IPS DF 4.7 (cell line): ENCODE measurements at regions not wholly inside any gene's neighbourhood (a gene's known extent, or its start where the extent isn't known, plus 50 kb on each side); places are given as distances from the start of the nearest gene placed in this dataset.

ENCODE experiments used
- DNase-seq: peaks from one replicate; pipeline ENCODE4 v3.0.0-alpha.2; 2013; ENCODE audit warnings: low spot score; ENCODE audit errors: extremely low read depth

DNA sequence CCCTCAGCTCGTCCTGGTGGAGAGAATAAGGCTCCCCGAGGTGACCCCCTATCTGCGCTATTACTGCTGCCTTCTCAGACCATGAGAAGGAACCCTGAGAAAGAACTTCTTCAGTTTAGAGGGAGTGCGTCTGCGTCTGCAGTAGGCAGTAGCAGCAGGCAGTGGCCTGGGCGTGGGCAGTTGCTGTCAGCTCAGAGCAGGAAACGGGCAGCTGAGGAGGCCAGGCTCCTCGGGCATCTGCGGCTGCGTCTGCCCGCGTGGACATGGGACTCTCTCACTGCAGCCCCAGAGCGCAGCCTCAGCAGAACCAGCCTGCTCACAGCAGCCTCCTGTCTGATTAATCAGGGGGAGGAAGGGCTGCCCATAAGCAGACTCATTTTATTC, 49.8 kb upstream of the FCN1 start:
- DNase-seq, result no peak

DNA sequence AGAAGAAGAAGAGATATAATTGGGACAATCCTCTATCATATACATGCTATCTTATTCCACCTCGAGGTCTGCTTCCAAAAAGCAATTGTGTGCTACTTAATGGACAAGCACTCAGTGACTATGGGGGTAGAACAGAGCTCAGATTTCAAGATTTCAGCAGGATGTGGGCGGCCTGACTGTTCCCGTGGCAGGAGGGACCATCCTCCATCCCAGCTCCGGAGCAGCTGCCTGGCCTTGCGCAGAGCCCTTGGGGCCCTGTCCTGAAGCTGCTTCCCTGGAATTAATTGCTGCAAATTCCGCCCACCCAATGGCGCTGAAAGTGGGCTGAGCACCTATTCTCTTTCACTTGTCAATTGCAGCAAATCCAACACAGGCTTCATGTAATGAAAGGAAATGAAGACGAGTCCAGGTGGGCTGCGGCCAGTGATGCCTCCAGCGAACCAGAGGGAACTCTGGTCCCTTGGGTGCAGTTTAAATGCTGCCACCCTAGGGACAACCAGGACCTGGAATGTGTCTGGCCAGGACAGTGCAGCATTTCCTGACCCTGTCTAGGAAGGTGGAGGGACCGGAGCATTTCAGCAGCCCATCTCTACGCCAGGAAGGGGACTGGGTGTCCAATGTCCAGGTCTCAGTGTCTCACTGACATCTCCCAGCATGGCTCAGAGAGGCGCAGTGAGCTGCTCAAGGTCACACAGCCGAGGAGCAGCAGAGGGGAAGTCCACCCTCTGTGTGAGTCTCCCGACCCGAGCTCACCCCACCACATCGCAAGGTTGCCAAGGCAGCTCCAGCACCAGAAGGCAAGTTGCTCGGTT, 50.5 kb upstream of the FCN1 start:
- DNase-seq, result no peak

DNA sequence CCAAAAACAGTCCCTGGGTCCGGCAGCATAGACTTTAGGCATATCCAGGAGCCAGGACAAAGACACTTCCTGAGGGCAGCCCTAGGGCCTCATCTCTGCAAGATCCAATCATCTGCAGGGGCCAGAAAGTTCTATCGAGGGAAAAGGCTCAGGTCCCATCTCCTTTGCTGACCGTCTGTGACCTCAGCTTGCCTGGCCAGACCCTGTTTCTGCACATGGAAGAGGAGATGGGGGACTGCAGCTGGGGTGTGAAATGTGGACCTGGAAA, 51.0 kb upstream of the FCN1 start:
- DNase-seq, result no peak

DNA sequence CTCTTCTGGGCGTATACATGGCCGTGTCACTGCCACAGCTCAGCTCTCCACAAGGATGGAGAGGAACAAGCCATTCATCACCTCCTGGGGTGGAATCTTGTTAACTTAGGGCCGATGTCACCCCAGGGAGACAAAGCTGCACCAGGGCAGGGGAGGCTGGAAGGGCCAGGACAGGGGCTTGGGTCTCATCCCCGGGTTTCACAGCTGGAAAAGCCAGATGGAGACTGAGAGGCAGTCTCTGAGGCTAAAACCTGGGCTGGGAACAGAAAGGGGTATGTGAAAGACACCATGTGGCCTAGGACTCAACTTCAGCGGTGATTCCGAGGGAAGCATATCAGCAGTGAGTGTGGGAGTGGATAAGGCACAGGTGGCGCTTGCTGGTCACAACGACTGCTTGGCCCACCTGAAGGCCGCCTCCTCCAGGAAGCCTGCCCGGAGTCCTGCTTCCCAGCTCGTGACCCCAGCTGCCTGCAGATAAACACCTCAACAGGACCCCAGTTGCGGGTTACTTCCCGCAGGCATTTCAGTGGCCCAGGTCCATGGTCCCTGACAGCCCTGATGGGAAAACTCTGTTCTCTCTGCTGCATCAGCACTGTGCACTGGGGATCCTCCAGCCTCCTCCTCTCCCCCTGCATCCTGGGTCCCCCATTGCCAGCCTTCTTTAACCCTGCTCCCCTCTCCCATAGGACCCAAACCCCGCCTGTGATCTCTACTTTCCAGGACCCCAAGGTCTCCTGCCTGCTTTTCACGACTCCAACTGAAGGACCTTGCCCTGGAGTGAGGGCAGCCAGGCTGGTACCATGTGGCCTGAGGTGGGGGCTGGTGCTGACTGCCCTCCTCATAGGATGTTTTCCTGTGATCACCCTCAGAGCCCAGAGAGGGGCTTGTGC, 51.7 kb upstream of the FCN1 start:
- DNase-seq, result no peak

DNA sequence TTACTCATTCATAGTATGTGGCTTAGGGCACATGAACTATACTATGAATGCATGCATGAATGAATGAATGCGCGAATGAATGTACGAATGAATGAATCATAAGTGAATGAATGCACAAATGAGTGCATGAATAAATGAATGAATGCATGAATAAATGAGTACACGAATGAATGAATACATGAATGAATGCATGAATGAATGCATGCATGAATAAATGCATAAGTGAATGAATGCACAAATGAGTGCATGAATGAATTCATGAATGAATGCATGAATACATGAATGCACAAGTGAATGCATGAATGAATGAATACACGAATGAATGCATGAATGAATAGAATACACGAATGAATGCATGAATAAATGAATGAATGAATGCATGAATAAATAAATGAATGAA, 52.5 kb upstream of the FCN1 start:
- DNase-seq, result no peak

DNA sequence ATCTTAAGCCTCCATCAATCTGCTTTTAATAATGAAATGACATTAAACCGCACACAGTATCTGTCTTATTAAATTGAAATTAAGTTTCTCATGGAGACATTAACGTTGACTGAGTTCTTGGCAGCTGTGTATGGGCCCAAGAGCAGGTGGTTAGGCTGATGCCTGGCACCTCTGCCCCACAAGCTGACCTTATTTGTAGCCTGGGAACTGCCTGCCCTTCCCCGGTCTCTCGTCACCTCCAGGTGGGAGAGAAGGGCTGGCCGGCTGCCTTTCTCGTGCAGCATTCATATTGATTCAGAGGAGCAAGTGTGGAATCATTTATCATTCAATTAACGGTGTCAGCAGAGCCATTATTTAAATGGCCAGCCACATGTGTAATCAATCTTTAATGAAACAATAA, 53.0 kb upstream of the FCN1 start:
- no peak for DNase-seq

DNA sequence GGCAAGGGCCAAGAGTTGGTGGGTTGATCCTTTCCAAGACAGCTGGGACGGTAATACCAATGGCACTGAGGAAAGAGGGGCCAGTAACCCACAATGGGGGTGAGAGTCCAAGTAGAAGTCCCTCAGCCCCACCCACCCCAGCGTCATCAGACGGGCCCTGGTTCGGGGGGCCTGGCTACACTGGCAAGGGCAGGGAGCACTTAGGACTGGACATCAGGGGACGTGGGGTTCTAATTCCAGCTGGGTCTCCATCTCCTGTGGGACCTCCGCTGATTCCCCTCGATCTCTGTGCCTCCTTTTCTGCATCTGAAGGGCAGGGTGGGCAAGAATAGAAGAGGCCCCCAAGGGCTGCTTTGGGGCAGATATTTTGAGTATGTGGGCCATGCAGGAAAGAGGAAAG, 53.5 kb upstream of the FCN1 start:
- DNase-seq, result no peak

DNA sequence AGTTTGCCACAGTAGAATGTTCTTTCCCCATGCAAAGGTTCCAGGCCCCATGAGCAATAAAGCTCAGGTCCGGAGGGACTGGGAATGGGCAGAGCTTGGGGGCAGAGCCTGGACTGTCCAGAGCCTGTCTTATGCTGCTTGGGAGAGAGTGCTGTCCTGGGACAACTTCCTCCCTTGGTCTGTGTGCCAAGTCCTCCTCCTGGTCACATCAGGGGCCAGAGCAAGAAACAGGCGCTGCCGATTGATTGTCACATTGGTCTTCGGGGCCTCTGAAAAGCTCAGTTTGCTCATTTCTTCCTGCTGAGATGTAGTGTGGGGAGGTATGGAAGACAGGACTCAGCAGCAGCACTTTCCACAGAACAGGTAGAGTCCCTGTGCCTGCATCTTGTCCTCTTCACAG, 54.0 kb upstream of the FCN1 start:
- no peak for DNase-seq

DNA sequence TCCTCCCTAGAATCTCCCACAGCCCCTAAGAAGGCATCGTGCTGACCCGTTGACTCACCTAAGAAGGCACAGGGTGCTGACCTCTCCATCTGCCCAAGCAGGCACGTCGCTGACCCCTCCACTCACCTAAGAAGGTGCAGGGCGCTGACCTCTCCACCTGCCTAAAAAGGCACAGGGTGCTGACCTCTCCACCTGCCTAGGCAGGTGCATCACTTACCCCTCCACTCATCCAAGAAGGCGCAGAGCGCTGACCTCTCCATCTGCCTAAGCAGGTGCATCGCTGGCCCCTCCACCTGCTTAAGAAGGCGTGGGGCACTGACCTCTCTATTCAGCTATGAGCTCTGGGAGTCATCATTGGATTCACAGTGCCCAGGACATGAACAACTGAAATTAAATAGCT, 54.4 kb upstream of the FCN1 start:
- no peak for DNase-seq

DNA sequence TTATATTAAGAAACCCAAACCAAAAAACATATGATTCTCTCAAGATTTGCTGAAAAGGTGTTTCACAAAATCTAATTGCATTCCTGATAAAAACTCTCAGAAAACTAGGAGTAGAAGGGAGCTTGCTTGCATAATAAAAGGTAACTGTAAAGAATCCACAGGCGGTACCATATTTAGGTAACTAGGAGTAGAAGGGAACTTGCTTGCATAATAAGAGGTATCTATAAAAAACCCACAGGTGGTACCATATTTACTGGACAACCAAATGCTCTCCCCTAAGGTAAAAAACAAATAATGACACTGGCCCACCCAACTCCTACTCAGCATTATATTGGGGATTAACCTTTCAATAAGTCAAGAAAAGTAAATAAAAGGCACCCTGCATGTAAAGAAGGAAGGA, 57.5 kb upstream of the FCN1 start:
- DNase-seq, result no peak

DNA sequence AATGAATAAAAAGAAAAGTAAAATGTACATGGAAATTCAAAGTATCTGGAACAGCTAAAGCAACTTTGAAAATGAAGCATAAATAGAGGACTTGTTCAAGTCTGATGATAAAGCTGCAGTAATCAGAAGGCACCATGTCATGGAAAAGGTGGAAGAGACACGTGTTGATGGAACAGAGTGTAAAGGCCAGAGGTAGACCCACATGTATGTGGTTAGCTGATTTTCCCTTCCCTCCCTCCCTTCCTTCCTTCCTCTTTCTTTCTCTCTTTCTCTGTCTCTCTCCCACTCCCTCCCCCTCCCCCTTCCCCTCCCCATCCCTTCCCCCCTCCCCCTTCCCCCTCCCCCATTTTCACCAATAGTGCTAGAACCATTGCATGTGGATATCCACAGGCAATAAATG, 58.7 kb upstream of the FCN1 start:
- no peak for DNase-seq

DNA sequence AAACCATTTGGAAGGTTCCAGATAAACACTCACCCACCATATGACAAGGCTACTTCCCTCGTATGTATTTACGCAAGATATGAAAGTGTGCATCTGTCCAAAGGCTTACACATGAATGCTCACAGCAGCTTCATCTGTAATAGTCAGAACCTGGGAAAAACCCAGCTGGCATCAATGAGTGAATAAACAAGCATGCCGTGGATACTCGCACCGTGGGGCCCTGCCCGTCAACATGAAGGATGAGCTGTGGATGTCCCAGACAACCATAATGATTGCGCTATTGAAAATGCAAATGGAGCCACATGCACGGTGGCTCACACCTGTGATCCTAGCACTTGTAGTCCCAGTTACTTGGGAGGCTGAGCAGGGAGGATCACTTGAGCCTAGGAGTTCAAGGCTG, 60.6 kb upstream of the FCN1 start:
- no peak for DNase-seq

DNA sequence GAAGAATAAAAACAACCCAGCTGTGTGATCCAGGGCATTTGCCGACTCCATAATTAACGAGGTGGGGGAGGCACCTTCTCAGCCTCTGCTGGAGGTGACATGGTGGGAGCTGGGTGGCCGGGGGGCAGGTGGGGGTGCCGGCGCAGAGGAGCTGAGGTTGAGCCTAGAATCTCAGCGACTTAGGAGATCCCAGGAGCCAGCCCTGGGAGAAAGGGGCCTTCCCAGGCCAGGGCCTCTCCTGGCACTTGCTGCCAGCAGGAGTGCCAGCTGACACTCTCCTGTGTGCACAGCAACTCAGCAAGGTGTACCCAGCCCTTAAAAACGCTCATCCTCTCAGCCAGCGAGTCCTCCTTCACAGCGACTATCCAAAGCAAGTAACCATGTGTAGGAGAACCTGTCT, 62.8 kb upstream of the FCN1 start:
- no peak for DNase-seq

DNA sequence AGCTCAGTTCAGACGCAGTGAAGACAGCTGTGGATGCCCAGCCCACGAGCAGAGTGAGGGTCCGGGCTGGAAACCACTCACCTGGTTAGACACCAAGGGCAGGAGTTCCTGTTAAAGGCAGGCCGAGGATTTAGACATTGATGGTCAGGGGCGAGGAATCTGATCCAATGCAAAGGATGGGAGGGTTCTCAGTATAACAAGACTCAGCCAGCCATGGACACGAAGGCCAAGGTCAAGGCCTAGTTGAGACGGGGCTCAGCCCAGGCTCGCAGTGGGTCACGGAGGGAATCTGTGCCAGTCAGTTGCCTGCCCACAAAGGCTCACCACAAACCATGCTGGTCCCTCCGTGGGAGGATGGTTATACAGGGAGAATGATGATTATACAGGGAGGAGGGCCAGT, 63.3 kb upstream of the FCN1 start:
- no peak for DNase-seq

DNA sequence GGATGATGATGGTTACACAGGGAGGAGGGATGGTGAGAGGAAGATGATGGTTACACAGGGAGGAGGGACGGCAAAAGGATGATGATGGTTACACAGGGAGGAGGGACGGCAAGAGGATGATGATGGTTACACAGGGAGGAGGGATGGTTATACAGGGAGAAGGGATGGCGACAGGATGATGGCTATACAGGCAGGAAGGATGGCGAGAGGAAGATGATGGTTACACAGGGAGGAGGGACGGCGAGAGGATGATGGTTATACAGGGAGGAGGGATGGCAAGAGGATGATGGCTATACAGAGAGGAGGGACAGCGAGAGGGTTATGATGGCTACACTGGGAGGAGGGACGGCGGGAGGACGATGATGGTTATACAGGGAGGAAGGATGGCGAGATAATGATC, 64.1 kb upstream of the FCN1 start:
- DNase-seq, result no peak

DNA sequence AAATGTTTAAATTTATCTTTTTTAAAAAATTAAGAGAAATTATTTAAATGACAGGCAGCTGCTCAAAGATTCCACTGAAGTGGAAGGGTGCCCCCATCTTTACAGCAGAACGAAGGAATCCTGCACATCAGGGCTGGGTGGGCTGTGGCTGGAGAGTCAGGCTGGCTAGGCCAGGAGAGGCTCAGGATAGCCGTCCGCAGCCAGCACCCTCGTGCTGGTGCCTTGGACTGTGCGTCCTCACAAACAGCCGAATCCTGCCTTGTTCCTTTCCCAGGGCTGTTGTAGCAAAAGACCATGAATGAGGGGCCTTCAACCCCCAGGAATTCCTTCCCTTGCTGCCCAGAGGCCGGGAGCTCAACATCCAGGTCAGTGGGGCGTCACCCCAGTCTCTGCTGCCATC, 64.6 kb upstream of the FCN1 start:
- DNase-seq, result no peak

DNA sequence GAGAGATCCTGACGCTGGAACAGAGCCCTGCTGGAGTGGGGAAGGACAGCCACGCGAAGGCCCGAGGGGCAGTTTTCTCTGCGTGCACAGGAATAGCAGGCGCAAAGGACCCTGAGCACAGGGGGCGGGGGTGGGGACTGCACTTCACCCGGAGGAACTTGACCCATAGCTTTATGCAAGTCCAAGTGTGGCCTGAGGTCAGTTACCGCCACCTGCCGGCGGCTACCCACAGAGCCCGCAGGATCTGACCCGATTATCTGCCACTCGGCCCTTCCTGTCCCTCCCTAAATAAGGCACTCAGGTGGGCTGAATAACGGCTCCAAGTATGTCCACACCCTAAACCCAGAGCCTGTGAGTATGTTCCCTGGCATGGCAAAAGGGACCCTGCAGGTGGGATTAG, 65.4 kb upstream of the FCN1 start:
- peak; percentile 68 for DNase-seq

DNA sequence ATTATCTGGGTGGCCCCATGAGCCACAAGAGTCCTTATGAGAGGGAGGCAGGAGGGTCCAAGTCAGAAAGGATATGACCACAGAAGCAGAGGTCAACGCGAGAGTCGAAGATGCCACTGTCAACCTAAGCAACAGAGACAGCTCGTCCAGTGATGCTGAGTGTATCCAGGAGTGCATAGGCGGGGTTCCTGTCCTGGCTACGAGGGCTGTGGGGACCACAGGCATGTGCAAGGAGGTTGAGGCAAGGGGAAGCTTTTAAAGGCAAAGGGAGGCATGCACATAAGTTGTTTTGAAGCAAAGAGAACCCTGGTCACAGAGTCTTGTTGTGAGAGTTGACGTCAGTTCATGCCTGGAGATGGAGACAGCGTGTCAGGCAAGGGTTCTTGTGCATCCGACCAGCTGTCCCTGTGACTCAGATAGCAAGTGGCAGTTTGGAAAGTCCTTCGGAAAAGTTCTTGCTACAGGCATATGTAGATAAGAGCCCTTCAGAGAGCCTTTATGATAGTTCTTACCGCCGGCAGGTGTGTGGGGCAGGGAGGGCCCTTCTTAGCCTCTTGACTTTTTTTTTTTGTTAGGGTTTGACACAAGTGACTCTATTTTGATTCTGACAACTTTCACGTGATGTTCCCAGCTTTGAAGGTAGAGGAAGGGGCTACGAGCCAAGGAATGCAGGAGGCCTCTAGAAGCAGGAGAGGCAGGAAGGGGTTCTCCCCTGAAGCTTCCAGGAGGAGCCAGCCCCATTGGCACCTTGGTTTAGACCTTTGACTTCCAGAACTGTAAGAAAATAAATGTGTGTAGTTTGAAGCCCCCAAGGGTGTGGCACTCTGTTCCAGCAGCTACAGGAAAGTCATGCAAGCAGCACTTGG, 66.0 kb upstream of the FCN1 start:
- DNase-seq, result no peak

DNA sequence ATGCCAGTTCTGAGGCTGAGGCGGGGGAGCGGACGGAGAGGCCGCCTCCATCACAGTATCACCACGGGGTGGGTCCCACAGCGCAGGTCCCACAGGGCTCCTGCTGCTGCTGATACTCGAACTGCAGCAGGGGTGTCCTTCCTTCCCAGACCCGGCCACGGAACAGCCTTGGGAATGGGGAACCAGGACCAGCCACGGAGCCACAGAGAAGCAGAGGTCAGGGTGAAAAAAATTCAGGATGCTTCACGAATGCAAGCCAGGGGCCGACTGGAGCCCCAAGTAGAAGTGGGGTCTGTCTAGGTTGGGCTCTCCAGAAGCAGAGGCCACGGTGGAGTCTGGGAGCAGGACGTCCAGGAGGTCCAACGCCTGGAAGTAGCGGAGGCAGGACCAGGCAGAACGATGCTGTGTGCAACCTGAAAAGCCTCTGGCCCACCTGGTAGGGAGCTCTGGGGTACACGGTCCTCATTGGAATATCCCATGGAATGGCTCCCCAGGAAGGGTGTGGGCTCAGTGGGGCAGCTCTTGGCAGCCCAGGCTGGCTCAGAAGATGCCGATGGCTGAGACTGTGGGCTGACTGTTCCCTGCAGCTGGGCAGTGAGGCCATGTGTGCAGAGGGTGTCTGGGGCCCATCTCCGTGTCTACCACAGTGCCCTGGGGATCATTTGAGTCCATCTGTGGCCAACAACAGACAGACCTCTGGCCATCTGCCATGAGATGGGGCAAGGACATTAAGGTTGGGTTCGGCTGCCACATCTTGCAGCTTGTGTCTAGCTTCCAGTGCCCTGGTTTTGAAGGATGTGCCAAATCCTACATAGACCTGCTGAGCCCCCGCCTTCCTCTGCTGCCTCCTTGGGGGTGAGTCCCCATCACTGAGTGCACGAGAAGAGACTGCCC, 66.9 kb upstream of the FCN1 start:
- no peak for DNase-seq

DNA sequence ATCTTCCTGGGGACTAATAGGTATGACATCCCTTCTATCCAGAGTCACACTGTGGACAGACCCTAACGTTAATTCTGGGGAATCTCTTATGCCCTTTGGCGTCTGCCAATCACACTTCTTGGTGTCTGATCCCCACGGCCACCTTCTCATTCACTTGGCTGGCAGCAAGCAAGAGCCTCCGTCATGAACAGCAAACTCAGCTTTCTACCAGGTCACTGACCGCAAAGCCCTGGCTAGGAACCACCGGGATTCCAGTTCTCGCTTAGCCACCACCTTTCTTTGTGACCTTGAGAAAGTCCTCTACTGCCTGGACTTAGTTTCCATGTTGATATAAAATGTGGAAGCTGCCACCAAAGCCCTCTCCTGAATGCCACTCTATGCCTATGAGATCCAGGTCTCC, 67.7 kb upstream of the FCN1 start:
- no peak for DNase-seq

DNA sequence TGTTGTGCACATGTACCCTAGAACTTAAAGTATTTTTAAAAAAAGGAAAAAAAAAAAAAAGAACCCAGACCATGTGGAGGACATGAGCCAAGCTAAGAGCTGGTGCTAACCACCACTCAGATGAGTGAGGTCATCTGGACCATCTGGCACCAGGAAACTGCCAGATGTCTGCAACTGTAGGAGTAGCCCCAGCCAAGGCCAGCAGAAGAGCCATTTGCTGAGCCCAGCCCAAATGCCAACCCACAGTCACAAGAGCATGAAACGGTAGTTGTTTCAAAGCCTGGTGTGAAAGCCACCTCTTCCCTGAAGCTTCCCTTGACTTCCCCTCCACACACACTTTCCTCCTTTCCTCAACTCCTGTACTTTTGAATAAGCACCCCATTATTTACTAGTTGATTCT, 69.2 kb upstream of the FCN1 start:
- DNase-seq, result no peak
